CD14-positive monocyte (primary cell): ENCODE measurements at regions not wholly inside any gene's neighbourhood (a gene's known extent, or its start where the extent isn't known, plus 50 kb on each side); places are given as distances from the start of the nearest gene placed in this dataset.

Source experiments
- DNase-seq, 3 donors: peaks; one replicate each; pipeline ENCODE4 v3.0.0-alpha.2; 2011 to 2022
- H2AFZ ChIP-seq: 2 replicates; pipeline ENCODE4 v1.6.0; 2012; ENCODE audit warnings: mild to moderate bottlenecking, low read depth, low read length, inconsistent platforms; ENCODE audit not compliant: insufficient read depth, poor library complexity, severe bottlenecking
- H3K27ac ChIP-seq, 2 donors: 1 replicate in 1 of 2; 2 replicates in 1 of 2; pipeline ENCODE4 v1.5.1; 2012 to 2013; ENCODE audit warnings: low read length in 2 of 2, control low read depth in 1 of 2, inconsistent platforms in 1 of 2, low read depth in 1 of 2, mild to moderate bottlenecking in 1 of 2
- H3K27me3 ChIP-seq, 2 donors: one replicate each; pipeline versions ENCODE4 v1.6.0 to v1.6.1; 2011 to 2013; ENCODE audit warnings: low read length in 2 of 2; ENCODE audit not compliant: control insufficient read depth in 2 of 2, insufficient read depth in 2 of 2
- H3K36me3 ChIP-seq, 2 donors: replicated peaks in 1 of 2; 1 replicate in 1 of 2; 2 replicates in 1 of 2; pipeline versions ENCODE4 v1.5.1 to v1.6.1; 2012 to 2013; ENCODE audit warnings: low read length in 2 of 2, control low read depth in 1 of 2, inconsistent platforms in 1 of 2, mild to moderate bottlenecking in 1 of 2; ENCODE audit not compliant: insufficient read depth in 2 of 2, control insufficient read depth in 1 of 2
- H3K4me1 ChIP-seq, 2 donors: 1 replicate in 1 of 2; 2 replicates in 1 of 2; pipeline versions ENCODE4 v1.5.1 to v1.6.1; 2012 to 2013; ENCODE audit warnings: low read length in 2 of 2, control low read depth in 1 of 2, inconsistent platforms in 1 of 2, mild to moderate bottlenecking in 1 of 2, moderate library complexity in 1 of 2; ENCODE audit not compliant: insufficient read depth in 2 of 2, control insufficient read depth in 1 of 2
- H3K4me2 ChIP-seq: replicated peaks from 2 replicates; pipeline ENCODE3; 2012; ENCODE audit warnings: low read length, moderate library complexity, mild to moderate bottlenecking; ENCODE audit not compliant: poor library complexity, severe bottlenecking; ENCODE audit errors: extremely low read depth
- H3K4me3 ChIP-seq, 3 experiments: fragments of 200-600 bp in 1 of 3; sonication (generic) in 1 of 3; replicated peaks in 1 of 3; 1 replicate in 2 of 3; 2 replicates in 1 of 3; pipeline ENCODE4 v1.5.1; 2011 to 2013; ENCODE audit warnings: low read length in 3 of 3, mild to moderate bottlenecking in 3 of 3, control low read depth in 2 of 3, low read depth in 2 of 3, inconsistent platforms in 1 of 3, moderate library complexity in 1 of 3
- H3K79me2 ChIP-seq: 2 replicates; pipeline ENCODE4 v1.6.0; 2012; ENCODE audit warnings: mild to moderate bottlenecking, control low read depth, inconsistent platforms, low read length, moderate library complexity; ENCODE audit not compliant: insufficient read depth
- H3K9ac ChIP-seq: 2 replicates; pipeline ENCODE4 v1.6.0; 2017; ENCODE audit warnings: low read length, mild to moderate bottlenecking; ENCODE audit not compliant: insufficient read depth, poor library complexity, severe bottlenecking
- H3K9me3 ChIP-seq, 2 donors: replicated peaks in 1 of 2; 1 replicate in 1 of 2; 2 replicates in 1 of 2; pipeline versions ENCODE4 v1.5.1 to v1.6.1; 2012 to 2013; ENCODE audit warnings: low read length in 2 of 2, control low read depth in 1 of 2; ENCODE audit not compliant: control insufficient read depth in 1 of 2, insufficient read depth in 1 of 2
- H4K20me1 ChIP-seq: 2 replicates; pipeline ENCODE4 v1.6.0; 2012; ENCODE audit warnings: mild to moderate bottlenecking, low read length, control low read depth, moderate library complexity; ENCODE audit not compliant: insufficient read depth
- H3K27ac Mint-ChIP-seq, 7 donors: one replicate each; pipeline ENCODE4 v1.8.0; 2020; ENCODE audit warnings: mild to moderate bottlenecking in 7 of 7, mixed read lengths in 7 of 7, moderate library complexity in 6 of 7, inconsistent platforms in 2 of 7
- H3K27me3 Mint-ChIP-seq, 3 donors: one replicate each; pipeline ENCODE4 v1.8.0; 2021 to 2022; ENCODE audit warnings: low read depth in 3 of 3, mild to moderate bottlenecking in 3 of 3, mixed read lengths in 3 of 3, moderate library complexity in 3 of 3, inconsistent platforms in 1 of 3
- H3K36me3 Mint-ChIP-seq, 2 donors: one replicate each; pipeline ENCODE4 v1.8.0; 2020; ENCODE audit warnings: mixed read lengths in 2 of 2, inconsistent platforms in 1 of 2, mild to moderate bottlenecking in 1 of 2
- H3K4me1 Mint-ChIP-seq: one replicate; pipeline ENCODE4 v1.8.0; 2020; ENCODE audit warnings: mild to moderate bottlenecking, mixed read lengths
- H3K4me3 Mint-ChIP-seq, 2 donors: one replicate each; pipeline ENCODE4 v1.8.0; 2020; ENCODE audit warnings: mild to moderate bottlenecking in 2 of 2, mixed read lengths in 2 of 2, moderate library complexity in 1 of 2
- H3K9me3 Mint-ChIP-seq, 7 donors: one replicate each; pipeline ENCODE4 v1.8.0; 2020 to 2022; ENCODE audit warnings: mixed read lengths in 7 of 7, mild to moderate bottlenecking in 6 of 7, moderate library complexity in 6 of 7, inconsistent platforms in 2 of 7
- CTCF ChIP-seq: fragments of 200-600 bp; IDR thresholded peaks from one replicate; pipeline ENCODE4 v1.8.0; 2022; ENCODE audit warnings: antibody characterized with exemption, mild to moderate bottlenecking
- WGBS: methylation state at CpG from one replicate; pipeline ENCODE4 v1.1.5; 2013; ENCODE audit warnings: missing lambda C conversion rate; ENCODE audit not compliant: insufficient coverage; 5-methylcytosine and 5-hydroxymethylcytosine counted together
- intact Hi-C, 2 donors: fragments of 100-400 bp; cut with micrococcal nuclease; formaldehyde crosslinking; loops; one replicate each; pipeline versions ENCODE4 v1.15.0 to v1.15.1; 2023

DNA sequence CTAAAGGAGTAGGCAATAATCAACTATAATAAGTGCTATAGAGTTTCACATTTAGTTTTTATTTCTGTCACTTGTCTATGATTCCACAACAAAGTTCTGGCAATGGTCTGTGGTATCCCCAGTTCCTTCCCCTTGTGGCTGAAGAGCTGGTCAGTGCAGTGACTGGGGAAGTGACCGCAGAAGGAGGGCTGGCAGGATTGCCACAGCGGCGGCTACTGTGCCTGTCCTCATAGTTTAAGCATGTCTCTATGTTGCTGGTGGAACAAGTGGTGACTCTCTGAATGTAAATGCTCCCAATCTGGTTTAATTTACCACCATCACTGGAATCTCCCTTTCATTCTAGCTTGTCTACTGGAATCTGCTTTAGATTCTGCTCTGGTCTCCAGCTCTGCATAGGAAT, 170.6 kb upstream of the GK2 start:
- Histone ChIP-seq H3K27ac (no peak overlapping the region), H3K9ac (no peak overlapping the region), H3K9me3 (no peaks in the 10 kb centered on the region), H3K4me2 (no peak overlapping the region), H3K4me3 (no peak overlapping the region), H3K27me3 (peaks cover 3 to 5% of the 10 kb centered on the region in 2 donors), H3K36me3 (no peaks in the 10 kb centered on the region), H4K20me1 (no peaks in the 10 kb centered on the region), H3K4me1 (peaks cover 6 to 10% of the 10 kb centered on the region in 2 donors), H2AFZ (no peak overlapping the region), H3K79me2 (no peaks in the 10 kb centered on the region)
- WGBS = no CpG with 5 or more reads among the region's 3 CpGs
- H3K4me3 Mint-ChIP-seq = no peak overlapping the region
- peaks cover 7% of the 10 kb centered on the region for H3K4me1 Mint-ChIP-seq
- DNase-seq = peak; percentile 24 to 37 (median 34)
- intact Hi-C loops = no loop called here
- peaks cover 0 to 3% (median 0%) of the 10 kb centered on the region in 3 donors for H3K27me3 Mint-ChIP-seq
- TF ChIP-seq CTCF = no peak
- no peaks in the 10 kb centered on the region for H3K36me3 Mint-ChIP-seq
- no peaks in the 10 kb centered on the region for H3K9me3 Mint-ChIP-seq
- H3K27ac Mint-ChIP-seq = no peak overlapping the region

DNA sequence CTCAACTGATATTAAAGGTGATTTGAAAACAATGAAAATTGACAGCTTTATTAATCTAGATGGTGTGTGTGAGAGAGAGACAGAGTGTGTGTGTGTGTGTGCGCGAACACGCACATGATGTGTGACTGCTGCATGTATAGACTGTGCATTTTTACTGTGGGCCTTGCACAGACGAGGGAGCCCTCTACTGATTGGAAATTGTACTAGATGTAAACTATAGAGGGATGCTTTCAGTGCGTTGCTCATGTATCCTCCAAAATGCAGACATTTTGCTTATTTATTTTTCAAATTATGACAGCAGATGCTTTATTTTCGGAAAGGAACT, 168.4 kb upstream of the GK2 start:
- DNase-seq = no peak
- Histone ChIP-seq H3K4me1 (peaks cover 6 to 10% of the 10 kb centered on the region in 2 donors), H3K9ac (no peak overlapping the region), H3K9me3 (no peaks in the 10 kb centered on the region), H2AFZ (no peak overlapping the region), H3K4me3 (no peak overlapping the region), H3K4me2 (no peak overlapping the region), H3K27ac (no peak overlapping the region), H3K79me2 (no peaks in the 10 kb centered on the region), H3K27me3 (peaks cover 3 to 5% of the 10 kb centered on the region in 2 donors), H3K36me3 (no peaks in the 10 kb centered on the region), H4K20me1 (no peaks in the 10 kb centered on the region)
- Mint-ChIP-seq H3K4me1 (peaks cover 7% of the 10 kb centered on the region), H3K36me3 (no peaks in the 10 kb centered on the region), H3K27ac (no peak overlapping the region), H3K4me3 (no peak overlapping the region), H3K9me3 (no peaks in the 10 kb centered on the region), H3K27me3 (peaks cover 0 to 3% (median 0%) of the 10 kb centered on the region in 3 donors)
- 29% methylated on average over 3 of the region's 6 CpGs for WGBS
- no peak for TF ChIP-seq CTCF
- intact Hi-C loops = no loop called here
